IMR-90 (cell line): ENCODE measurements at regions not wholly inside any gene's neighbourhood (a gene's known extent, or its start where the extent isn't known, plus 50 kb on each side); places are given as distances from the start of the nearest gene placed in this dataset.

ENCODE experiments used
- ATAC-seq: fragments of 200-7000 bp; cut with Tn5 transposase; 2 replicates; pipeline ENCODE4 v1.9.1; 2020; ENCODE audit warnings: low read depth, mild to moderate bottlenecking, moderate library complexity
- BruUV-seq: library from RNA; stranded (reverse); fragments of 400-500 nt; replicated peaks from 2 replicates; lab custom pipeline; 2021; lab: Mats Ljungman, UMichigan
- CTCF ChIA-PET: fragments of 300-600 bp; formaldehyde crosslinking; extraction: SDS; loops from one replicate; lab custom pipeline; 2021; ENCODE audit warnings: antibody characterized with exemption; lab: Yijun Ruan, JAX
- POLR2A ChIA-PET: fragments of 300-600 bp; sonication (Branson Sonifier 250); formaldehyde crosslinking; loops from one replicate; lab custom pipeline; 2022; ENCODE audit warnings: antibody characterized with exemption; ENCODE audit not compliant: unreplicated experiment; lab: Charles Lee
- DNase-seq: peaks from one replicate; pipeline ENCODE4 v3.0.0; 2013
- H2AFZ ChIP-seq: replicated peaks from 2 replicates; pipeline ENCODE3; 2013; ENCODE audit warnings: low read length, mild to moderate bottlenecking; ENCODE audit not compliant: poor library complexity
- H2AK5ac ChIP-seq: 2 replicates; pipeline ENCODE4 v1.6.1; 2013; ENCODE audit warnings: low read depth, low read length, inconsistent platforms
- H2AK9ac ChIP-seq: replicated peaks from 2 replicates; pipeline ENCODE3; 2013; ENCODE audit warnings: mild to moderate bottlenecking, low read depth, low read length, moderate library complexity; ENCODE audit not compliant: poor library complexity
- H2BK120ac ChIP-seq: 2 replicates; pipeline ENCODE4 v1.6.1; 2013; ENCODE audit warnings: low read depth, low read length, inconsistent platforms
- H2BK15ac ChIP-seq: 3 replicates; pipeline ENCODE4 v1.6.1; 2013; ENCODE audit warnings: low read depth, low read length, inconsistent platforms
- H2BK20ac ChIP-seq: 2 replicates; pipeline ENCODE4 v1.6.1; 2013; ENCODE audit warnings: low read depth, mild to moderate bottlenecking, inconsistent platforms, low read length, moderate library complexity
- H2BK5ac ChIP-seq: 2 replicates; pipeline ENCODE4 v1.6.1; 2013; ENCODE audit warnings: mild to moderate bottlenecking, low read depth, low read length, inconsistent platforms; ENCODE audit not compliant: poor library complexity, severe bottlenecking
- H3K14ac ChIP-seq: replicated peaks from 2 replicates; pipeline ENCODE4 v1.6.1; 2013; ENCODE audit warnings: low read depth, low read length, inconsistent platforms
- H3K18ac ChIP-seq: 2 replicates; pipeline ENCODE4 v1.6.1; 2013; ENCODE audit warnings: low read depth, low read length, control low read depth
- H3K23ac ChIP-seq: 2 replicates; pipeline ENCODE4 v1.6.1; 2013; ENCODE audit warnings: low read depth, low read length, inconsistent platforms
- H3K27ac ChIP-seq: 2 replicates; pipeline ENCODE4 v1.5.1; 2013; ENCODE audit warnings: mild to moderate bottlenecking, control low read depth, low read length; ENCODE audit not compliant: insufficient read depth
- H3K27me3 ChIP-seq: 2 replicates; pipeline ENCODE4 v1.6.1; 2013; ENCODE audit warnings: low read length; ENCODE audit not compliant: control insufficient read depth, insufficient read depth
- H3K36me3 ChIP-seq: 2 replicates; pipeline ENCODE4 v1.6.1; 2013; ENCODE audit warnings: low read length, mixed read lengths; ENCODE audit not compliant: control insufficient read depth, insufficient read depth
- H3K4ac ChIP-seq: 2 replicates; pipeline ENCODE4 v1.6.1; 2013; ENCODE audit warnings: low read depth, low read length, inconsistent platforms
- H3K4me1 ChIP-seq: 2 replicates; pipeline ENCODE4 v1.6.1; 2013; ENCODE audit warnings: low read length, mixed read lengths; ENCODE audit not compliant: control insufficient read depth, insufficient read depth
- H3K4me2 ChIP-seq: 2 replicates; pipeline ENCODE4 v1.6.1; 2013; ENCODE audit warnings: low read depth, mild to moderate bottlenecking, control low read depth, low read length, moderate library complexity
- H3K4me3 ChIP-seq: 2 replicates; pipeline ENCODE4 v1.5.1; 2013; ENCODE audit warnings: low read depth, mild to moderate bottlenecking, control low read depth, low read length, moderate library complexity; ENCODE audit not compliant: insufficient read depth
- H3K56ac ChIP-seq: 2 replicates; pipeline ENCODE4 v1.6.1; 2013; ENCODE audit warnings: low read length, inconsistent platforms; ENCODE audit not compliant: insufficient read depth; ENCODE audit errors: extremely low read depth
- H3K79me1 ChIP-seq, 2 experiments: 2 replicates each; pipeline ENCODE4 v1.6.1; 2013; ENCODE audit warnings: low read length in 2 of 2, inconsistent platforms in 1 of 2, low read depth in 1 of 2
- H3K9ac ChIP-seq: 2 replicates; pipeline ENCODE4 v1.6.1; 2013; ENCODE audit warnings: low read depth, low read length, control low read depth
- H3K9me1 ChIP-seq: 2 replicates; pipeline ENCODE4 v1.6.1; 2013; ENCODE audit warnings: low read length, inconsistent platforms; ENCODE audit not compliant: insufficient read depth
- H3K9me3 ChIP-seq: 2 replicates; pipeline ENCODE4 v1.6.1; 2013; ENCODE audit warnings: low read length; ENCODE audit not compliant: control insufficient read depth, insufficient read depth
- H4K20me1 ChIP-seq: 2 replicates; pipeline ENCODE4 v1.6.1; 2013; ENCODE audit warnings: low read length, inconsistent platforms; ENCODE audit not compliant: insufficient read depth
- H4K5ac ChIP-seq: 2 replicates; pipeline ENCODE4 v1.6.1; 2013; ENCODE audit warnings: mild to moderate bottlenecking, low read depth, low read length, control low read depth
- H4K8ac ChIP-seq, 2 experiments: 2 replicates each; pipeline ENCODE4 v1.6.1; 2013; ENCODE audit warnings: low read depth in 2 of 2, low read length in 2 of 2, control low read depth in 1 of 2, inconsistent platforms in 1 of 2
- H4K91ac ChIP-seq: 2 replicates; pipeline ENCODE4 v1.6.1; 2013; ENCODE audit warnings: low read depth, low read length, inconsistent platforms; ENCODE audit not compliant: insufficient read depth
- BHLHE40 ChIP-seq: fragments of 150-350 bp; IDR thresholded peaks from 2 replicates; pipeline ENCODE4 v1.6.1; 2016; ENCODE audit warnings: mild to moderate bottlenecking, low read depth, low read length
- CEBPB ChIP-seq: IDR thresholded peaks from 2 replicates; pipeline ENCODE4 v1.6.1; 2012; ENCODE audit warnings: low read depth, low read length, improper control_type of control experiment
- CHD1 ChIP-seq: IDR thresholded peaks from 2 replicates; pipeline ENCODE4 v1.6.1; 2012; ENCODE audit warnings: low read depth, low read length, improper control_type of control experiment
- FOS ChIP-seq: fragments of 150-350 bp; IDR thresholded peaks from 2 replicates; pipeline ENCODE4 v1.6.1; 2016; ENCODE audit warnings: low read depth, low read length
- MAFK ChIP-seq: IDR thresholded peaks from 2 replicates; pipeline ENCODE4 v1.6.1; 2012; ENCODE audit warnings: low read depth, low read length, improper control_type of control experiment
- MAZ ChIP-seq: IDR thresholded peaks from 2 replicates; pipeline ENCODE4 v1.6.1; 2012; ENCODE audit warnings: low read depth, mild to moderate bottlenecking, low read length, improper control_type of control experiment, moderate library complexity, borderline replicate concordance
- MXI1 ChIP-seq: IDR thresholded peaks from 2 replicates; pipeline ENCODE4 v1.6.1; 2012; ENCODE audit warnings: low read depth, mild to moderate bottlenecking, low read length, moderate library complexity, borderline replicate concordance
- NFE2L2 ChIP-seq: fragments of 150-350 bp; IDR thresholded peaks from 2 replicates; pipeline ENCODE4 v1.6.1; 2016; ENCODE audit warnings: low read depth, mild to moderate bottlenecking, low read length
- POLR2A ChIP-seq: IDR thresholded peaks from 2 replicates; pipeline ENCODE4 v1.6.1; 2012; ENCODE audit warnings: mild to moderate bottlenecking, low read depth, low read length
- RAD21 ChIP-seq: IDR thresholded peaks from 2 replicates; pipeline ENCODE4 v1.6.1; 2012; ENCODE audit warnings: low read length, improper control_type of control experiment
- RCOR1 ChIP-seq: IDR thresholded peaks from 2 replicates; pipeline ENCODE4 v1.6.1; 2012; ENCODE audit warnings: mild to moderate bottlenecking, low read length, improper control_type of control experiment; ENCODE audit not compliant: insufficient replicate concordance
- RFX5 ChIP-seq: IDR thresholded peaks from 2 replicates; pipeline ENCODE4 v1.8.0; 2012; ENCODE audit warnings: low read depth, mild to moderate bottlenecking, low read length, moderate library complexity
- SMC3 ChIP-seq: fragments of 150-350 bp; IDR thresholded peaks from 2 replicates; pipeline ENCODE4 v1.6.1; 2016; ENCODE audit warnings: low read depth, mild to moderate bottlenecking, antibody characterized with exemption, low read length, moderate library complexity
- WGBS, 2 experiments: methylation state at CpG; one replicate each; pipeline versions ENCODE4 v1.1.5 to v1.1.7; 2013; ENCODE audit warnings: missing lambda C conversion rate in 2 of 2; ENCODE audit not compliant: insufficient read length in 1 of 2; ENCODE audit errors: extremely low coverage in 2 of 2; 5-methylcytosine and 5-hydroxymethylcytosine counted together
- dilution Hi-C: fragments of 300-500 bp; cut with HindIII; formaldehyde crosslinking; loops from one replicate; pipeline ENCODE4 v1.14.3; 2018; ENCODE audit warnings: low sequenced_read_pairs; ENCODE audit not compliant: unreplicated experiment
- in situ Hi-C: fragments of 300-500 bp; cut with MboI; formaldehyde crosslinking; loops from 3 replicates; pipeline ENCODE4 v1.14.3; 2019; ENCODE audit warnings: low sequenced_read_pairs, inconsistent platforms, mixed read lengths
- intact Hi-C: fragments of 100-400 bp; cut with micrococcal nuclease; formaldehyde crosslinking; loops from 2 replicates; pipeline ENCODE4 v1.10.0; 2022
- TF ChIP-seq, protein P1 (sequence below): fragments of 150-350 bp; IDR thresholded peaks from 2 replicates; pipeline ENCODE4 v1.6.1; 2016; ENCODE audit warnings: low read depth, mild to moderate bottlenecking, low read length, moderate library complexity, borderline replicate concordance
- TF ChIP-seq, protein P2 (sequence below): fragments of 150-350 bp; IDR thresholded peaks from 2 replicates; pipeline ENCODE4 v1.6.1; 2017; ENCODE audit warnings: mild to moderate bottlenecking, antibody characterized with exemption, low read length, low read depth
- TF ChIP-seq, protein P3 (sequence below): conservative IDR thresholded peaks from 2 replicates; pipeline ENCODE4 v1.5.1; 2012; ENCODE audit warnings: mild to moderate bottlenecking, low read depth, low read length, improper control_type of control experiment

DNA sequence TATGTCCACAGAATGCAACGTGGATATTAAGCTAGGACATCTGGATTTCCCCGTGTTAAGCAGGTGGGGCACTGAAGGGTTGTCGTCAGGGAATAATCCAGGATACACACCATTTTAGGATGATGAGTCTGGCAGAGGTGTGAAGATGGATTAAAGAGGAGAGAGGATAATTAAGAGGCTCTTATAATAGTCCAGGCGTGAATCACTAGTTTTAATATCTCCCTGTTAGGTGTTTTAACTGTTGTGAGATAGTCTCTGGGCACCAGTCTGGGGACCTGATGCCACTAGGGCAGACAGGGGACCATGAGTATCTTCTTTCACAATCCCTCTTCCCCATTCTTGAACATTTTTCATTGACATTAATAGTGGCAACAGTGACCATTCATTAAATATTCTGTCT, 216.7 kb downstream of the TBX5 start:
- Histone ChIP-seq H3K27me3 (peaks cover 2% of the 10 kb centered on the region; the same call in 1 of the 2 replicates), H3K27ac (no peak overlapping the region), H4K5ac (no peak overlapping the region), H3K36me3 (no peaks in the 10 kb centered on the region), H4K91ac (no peak overlapping the region), H3K9me3 (no peaks in the 10 kb centered on the region), H3K4ac (no peak overlapping the region), H2BK120ac (no peak overlapping the region), H3K4me3 (no peak overlapping the region), H2AK9ac (no peak overlapping the region), H3K4me2 (no peak overlapping the region), H2AK5ac (no peak overlapping the region), H3K23ac (no peak overlapping the region), H3K4me1 (no peaks in the 10 kb centered on the region), H2BK20ac (no peak overlapping the region), H2AFZ (no peak overlapping the region), H3K9me1 (no peaks in the 10 kb centered on the region), H2BK15ac (no peak overlapping the region), H3K79me1 (no peaks in the 10 kb centered on the region), H4K20me1 (no peaks in the 10 kb centered on the region), H3K56ac (no peak overlapping the region), H3K18ac (no peak overlapping the region), H3K14ac (no peak overlapping the region), H2BK5ac (no peak overlapping the region), H3K9ac (no peak overlapping the region), H4K8ac (no peak overlapping the region)
- intact Hi-C loops, result no loop called here
- in situ Hi-C loops, result no loop called here
- TF ChIP-seq FOS, result no peak
- TF ChIP-seq CHD1, result no peak
- TF ChIP-seq SMC3, result no peak
- TF ChIP-seq, protein P1, sequence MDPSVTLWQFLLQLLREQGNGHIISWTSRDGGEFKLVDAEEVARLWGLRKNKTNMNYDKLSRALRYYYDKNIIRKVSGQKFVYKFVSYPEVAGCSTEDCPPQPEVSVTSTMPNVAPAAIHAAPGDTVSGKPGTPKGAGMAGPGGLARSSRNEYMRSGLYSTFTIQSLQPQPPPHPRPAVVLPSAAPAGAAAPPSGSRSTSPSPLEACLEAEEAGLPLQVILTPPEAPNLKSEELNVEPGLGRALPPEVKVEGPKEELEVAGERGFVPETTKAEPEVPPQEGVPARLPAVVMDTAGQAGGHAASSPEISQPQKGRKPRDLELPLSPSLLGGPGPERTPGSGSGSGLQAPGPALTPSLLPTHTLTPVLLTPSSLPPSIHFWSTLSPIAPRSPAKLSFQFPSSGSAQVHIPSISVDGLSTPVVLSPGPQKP, result no peak
- TF ChIP-seq MAFK, result no peak
- no peak for TF ChIP-seq CEBPB
- no peak for TF ChIP-seq POLR2A
- no peak for TF ChIP-seq NFE2L2
- TF ChIP-seq MXI1, result no peak
- no peak for TF ChIP-seq RFX5
- no peak for TF ChIP-seq RAD21
- no peak for TF ChIP-seq BHLHE40
- TF ChIP-seq, protein P2, sequence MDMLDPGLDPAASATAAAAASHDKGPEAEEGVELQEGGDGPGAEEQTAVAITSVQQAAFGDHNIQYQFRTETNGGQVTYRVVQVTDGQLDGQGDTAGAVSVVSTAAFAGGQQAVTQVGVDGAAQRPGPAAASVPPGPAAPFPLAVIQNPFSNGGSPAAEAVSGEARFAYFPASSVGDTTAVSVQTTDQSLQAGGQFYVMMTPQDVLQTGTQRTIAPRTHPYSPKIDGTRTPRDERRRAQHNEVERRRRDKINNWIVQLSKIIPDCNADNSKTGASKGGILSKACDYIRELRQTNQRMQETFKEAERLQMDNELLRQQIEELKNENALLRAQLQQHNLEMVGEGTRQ, result no peak
- TF ChIP-seq RCOR1, result no peak
- no peak for TF ChIP-seq MAZ
- TF ChIP-seq, protein P3, sequence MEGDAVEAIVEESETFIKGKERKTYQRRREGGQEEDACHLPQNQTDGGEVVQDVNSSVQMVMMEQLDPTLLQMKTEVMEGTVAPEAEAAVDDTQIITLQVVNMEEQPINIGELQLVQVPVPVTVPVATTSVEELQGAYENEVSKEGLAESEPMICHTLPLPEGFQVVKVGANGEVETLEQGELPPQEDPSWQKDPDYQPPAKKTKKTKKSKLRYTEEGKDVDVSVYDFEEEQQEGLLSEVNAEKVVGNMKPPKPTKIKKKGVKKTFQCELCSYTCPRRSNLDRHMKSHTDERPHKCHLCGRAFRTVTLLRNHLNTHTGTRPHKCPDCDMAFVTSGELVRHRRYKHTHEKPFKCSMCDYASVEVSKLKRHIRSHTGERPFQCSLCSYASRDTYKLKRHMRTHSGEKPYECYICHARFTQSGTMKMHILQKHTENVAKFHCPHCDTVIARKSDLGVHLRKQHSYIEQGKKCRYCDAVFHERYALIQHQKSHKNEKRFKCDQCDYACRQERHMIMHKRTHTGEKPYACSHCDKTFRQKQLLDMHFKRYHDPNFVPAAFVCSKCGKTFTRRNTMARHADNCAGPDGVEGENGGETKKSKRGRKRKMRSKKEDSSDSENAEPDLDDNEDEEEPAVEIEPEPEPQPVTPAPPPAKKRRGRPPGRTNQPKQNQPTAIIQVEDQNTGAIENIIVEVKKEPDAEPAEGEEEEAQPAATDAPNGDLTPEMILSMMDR, result no peak
- BruUV-seq, result no TSS peak
- WGBS, 2 experiments, result no CpG with 5 or more reads among the region's 4 CpGs
- DNase-seq, result no peak
- ATAC-seq, result no peak
- dilution Hi-C loops, result no loop called here
- CTCF ChIA-PET, result no interaction called here
- POLR2A ChIA-PET, result no interaction called here
